HEK293 (cell line): ENCODE measurements at regions not wholly inside any gene's neighbourhood (a gene's known extent, or its start where the extent isn't known, plus 50 kb on each side); places are given as distances from the start of the nearest gene placed in this dataset.

ENCODE experiments used
- ZFP41 ChIP-seq: fragments of 450-650 bp; formaldehyde crosslinking; IDR thresholded peaks from 2 replicates; pipeline ENCODE4 v1.5.1; 2016; ENCODE audit warnings: missing biosample characterization, missing genetic modification characterization, borderline replicate concordance
- ZNF174 ChIP-seq: fragments of 450-650 bp; formaldehyde crosslinking; IDR thresholded peaks from 2 replicates; pipeline ENCODE4 v1.5.0; 2017; ENCODE audit warnings: missing biosample characterization, mild to moderate bottlenecking, missing genetic modification characterization
- ZNF274 ChIP-seq, 2 experiments: fragments of 200-500 bp in 1 of 2; fragments of 450-650 bp in 1 of 2; sonication (Bioruptor generic) in 1 of 2; formaldehyde crosslinking in 1 of 2; IDR thresholded peaks; 2 replicates each; pipeline versions ENCODE4 v1.5.1 to v1.6.1; 2014 to 2016; ENCODE audit warnings: borderline replicate concordance in 1 of 2, inconsistent platforms in 1 of 2, low read length in 1 of 2, missing biosample characterization in 1 of 2, missing genetic modification characterization in 1 of 2
- ZNF302 ChIP-seq: fragments of 450-650 bp; formaldehyde crosslinking; IDR thresholded peaks from 2 replicates; pipeline ENCODE4 v1.5.1; 2016; ENCODE audit warnings: missing biosample characterization, missing genetic modification characterization, low read depth
- ZNF629 ChIP-seq: fragments of 450-650 bp; formaldehyde crosslinking; IDR thresholded peaks from 2 replicates; pipeline ENCODE4 v1.5.1; 2017; ENCODE audit warnings: missing biosample characterization, missing genetic modification characterization
- ZNF658 ChIP-seq: fragments of 450-650 bp; formaldehyde crosslinking; IDR thresholded peaks from 2 replicates; pipeline ENCODE4; 2016; ENCODE audit warnings: missing biosample characterization, missing genetic modification characterization
- ZNF660 ChIP-seq: fragments of 450-650 bp; IDR thresholded peaks from 2 replicates; pipeline ENCODE4 v1.5.1; 2018; ENCODE audit warnings: missing biosample characterization, mild to moderate bottlenecking, missing genetic modification characterization
- ZNF701 ChIP-seq: fragments of 450-650 bp; formaldehyde crosslinking; IDR thresholded peaks from 2 replicates; pipeline ENCODE4 v1.5.1; 2016; ENCODE audit warnings: missing biosample characterization, missing genetic modification characterization
- ZNF747 ChIP-seq: fragments of 450-650 bp; formaldehyde crosslinking; IDR thresholded peaks from 2 replicates; pipeline ENCODE4 v1.5.1; 2016; ENCODE audit warnings: missing biosample characterization, missing genetic modification characterization
- ZNF777 ChIP-seq: fragments of 450-650 bp; formaldehyde crosslinking; IDR thresholded peaks from 2 replicates; pipeline ENCODE4 v1.5.1; 2017; ENCODE audit warnings: missing biosample characterization, missing genetic modification characterization, borderline replicate concordance
- TF ChIP-seq, protein P1 (sequence below): fragments of 450-650 bp; formaldehyde crosslinking; IDR thresholded peaks from 2 replicates; pipeline ENCODE4 v1.5.1; 2016; ENCODE audit warnings: missing biosample characterization, missing genetic modification characterization
- TF ChIP-seq, protein P2 (sequence below): fragments of 450-650 bp; formaldehyde crosslinking; IDR thresholded peaks from 2 replicates; pipeline ENCODE4 v1.5.1; 2016; ENCODE audit warnings: missing biosample characterization, missing genetic modification characterization, borderline replicate concordance
- TF ChIP-seq, protein P3 (sequence below): fragments of 450-650 bp; formaldehyde crosslinking; IDR thresholded peaks from 2 replicates; pipeline ENCODE4 v1.5.1; 2016; ENCODE audit warnings: missing biosample characterization, missing genetic modification characterization
- TF ChIP-seq, protein P4 (sequence below): fragments of 450-650 bp; formaldehyde crosslinking; IDR thresholded peaks from 2 replicates; pipeline ENCODE4 v1.5.1; 2016; ENCODE audit warnings: missing biosample characterization, missing genetic modification characterization

DNA sequence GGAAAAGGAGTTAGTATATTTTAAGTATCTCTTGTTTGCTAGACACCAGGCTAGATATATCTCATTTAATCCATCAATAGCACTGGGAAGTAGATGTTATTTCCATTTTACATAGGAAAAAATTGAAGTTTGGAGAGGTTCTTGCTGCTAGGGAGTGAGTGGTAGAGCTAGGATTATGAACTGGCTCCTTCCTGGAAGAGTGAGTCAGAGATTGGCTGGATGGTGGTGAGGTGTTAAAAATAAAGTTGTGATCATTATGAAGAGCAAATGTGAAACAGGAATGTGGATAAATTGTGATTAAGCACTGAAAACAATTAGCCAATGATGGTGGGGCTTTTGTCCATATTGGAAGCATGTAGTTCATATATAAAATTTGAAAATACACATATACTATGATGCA, 234.2 kb downstream of the WNT5A start:
- TF ChIP-seq, protein P1, sequence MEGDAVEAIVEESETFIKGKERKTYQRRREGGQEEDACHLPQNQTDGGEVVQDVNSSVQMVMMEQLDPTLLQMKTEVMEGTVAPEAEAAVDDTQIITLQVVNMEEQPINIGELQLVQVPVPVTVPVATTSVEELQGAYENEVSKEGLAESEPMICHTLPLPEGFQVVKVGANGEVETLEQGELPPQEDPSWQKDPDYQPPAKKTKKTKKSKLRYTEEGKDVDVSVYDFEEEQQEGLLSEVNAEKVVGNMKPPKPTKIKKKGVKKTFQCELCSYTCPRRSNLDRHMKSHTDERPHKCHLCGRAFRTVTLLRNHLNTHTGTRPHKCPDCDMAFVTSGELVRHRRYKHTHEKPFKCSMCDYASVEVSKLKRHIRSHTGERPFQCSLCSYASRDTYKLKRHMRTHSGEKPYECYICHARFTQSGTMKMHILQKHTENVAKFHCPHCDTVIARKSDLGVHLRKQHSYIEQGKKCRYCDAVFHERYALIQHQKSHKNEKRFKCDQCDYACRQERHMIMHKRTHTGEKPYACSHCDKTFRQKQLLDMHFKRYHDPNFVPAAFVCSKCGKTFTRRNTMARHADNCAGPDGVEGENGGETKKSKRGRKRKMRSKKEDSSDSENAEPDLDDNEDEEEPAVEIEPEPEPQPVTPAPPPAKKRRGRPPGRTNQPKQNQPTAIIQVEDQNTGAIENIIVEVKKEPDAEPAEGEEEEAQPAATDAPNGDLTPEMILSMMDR: no peak
- TF ChIP-seq, protein P2, sequence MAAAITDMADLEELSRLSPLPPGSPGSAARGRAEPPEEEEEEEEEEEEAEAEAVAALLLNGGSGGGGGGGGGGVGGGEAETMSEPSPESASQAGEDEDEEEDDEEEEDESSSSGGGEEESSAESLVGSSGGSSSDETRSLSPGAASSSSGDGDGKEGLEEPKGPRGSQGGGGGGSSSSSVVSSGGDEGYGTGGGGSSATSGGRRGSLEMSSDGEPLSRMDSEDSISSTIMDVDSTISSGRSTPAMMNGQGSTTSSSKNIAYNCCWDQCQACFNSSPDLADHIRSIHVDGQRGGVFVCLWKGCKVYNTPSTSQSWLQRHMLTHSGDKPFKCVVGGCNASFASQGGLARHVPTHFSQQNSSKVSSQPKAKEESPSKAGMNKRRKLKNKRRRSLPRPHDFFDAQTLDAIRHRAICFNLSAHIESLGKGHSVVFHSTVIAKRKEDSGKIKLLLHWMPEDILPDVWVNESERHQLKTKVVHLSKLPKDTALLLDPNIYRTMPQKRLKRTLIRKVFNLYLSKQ (tag by site-specific recombination): no peak
- TF ChIP-seq ZNF302 (tag by site-specific recombination) (no peak), ZNF777 (no peak), ZNF747 (tag by site-specific recombination) (no peak), ZNF274 (IDR thresholded peaks at IDR 0.05; ENCODE audit: low read length) (no peak), ZNF274 (tag by site-specific recombination; IDR thresholded peaks at IDR 0.05; ENCODE audit: borderline replicate concordance) (no peak), ZNF701 (tag by site-specific recombination) (no peak), ZNF658 (no peak), ZNF629 (tag by site-specific recombination) (no peak), ZNF660 (tag by site-specific recombination) (no peak), ZFP41 (tag by site-specific recombination) (no peak), ZNF174 (no peak)
- TF ChIP-seq, protein P3, sequence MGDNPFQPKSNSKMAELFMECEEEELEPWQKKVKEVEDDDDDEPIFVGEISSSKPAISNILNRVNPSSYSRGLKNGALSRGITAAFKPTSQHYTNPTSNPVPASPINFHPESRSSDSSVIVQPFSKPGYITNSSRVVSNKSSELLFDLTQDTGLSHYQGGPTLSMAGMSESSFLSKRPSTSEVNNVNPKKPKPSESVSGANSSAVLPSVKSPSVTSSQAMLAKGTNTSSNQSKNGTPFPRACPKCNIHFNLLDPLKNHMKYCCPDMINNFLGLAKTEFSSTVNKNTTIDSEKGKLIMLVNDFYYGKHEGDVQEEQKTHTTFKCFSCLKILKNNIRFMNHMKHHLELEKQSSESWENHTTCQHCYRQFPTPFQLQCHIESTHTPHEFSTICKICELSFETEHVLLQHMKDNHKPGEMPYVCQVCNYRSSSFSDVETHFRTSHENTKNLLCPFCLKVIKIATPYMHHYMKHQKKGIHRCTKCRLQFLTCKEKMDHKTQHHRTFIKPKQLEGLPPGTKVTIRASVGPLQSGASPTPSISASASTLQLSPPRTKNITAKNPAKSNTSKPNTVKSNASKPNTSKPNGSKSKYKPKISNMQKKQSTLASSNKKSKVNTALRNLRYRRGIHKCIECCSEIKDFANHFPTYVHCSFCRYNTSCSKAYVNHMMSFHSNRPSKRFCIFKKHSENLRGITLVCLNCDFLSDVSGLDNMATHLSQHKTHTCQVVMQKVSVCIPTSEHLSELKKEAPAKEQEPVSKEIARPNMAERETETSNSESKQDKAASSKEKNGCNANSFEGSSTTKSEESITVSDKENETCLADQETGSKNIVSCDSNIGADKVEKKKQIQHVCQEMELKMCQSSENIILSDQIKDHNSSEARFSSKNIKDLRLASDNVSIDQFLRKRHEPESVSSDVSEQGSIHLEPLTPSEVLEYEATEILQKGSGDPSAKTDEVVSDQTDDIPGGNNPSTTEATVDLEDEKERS (tag by site-specific recombination): no peak
- TF ChIP-seq, protein P4, sequence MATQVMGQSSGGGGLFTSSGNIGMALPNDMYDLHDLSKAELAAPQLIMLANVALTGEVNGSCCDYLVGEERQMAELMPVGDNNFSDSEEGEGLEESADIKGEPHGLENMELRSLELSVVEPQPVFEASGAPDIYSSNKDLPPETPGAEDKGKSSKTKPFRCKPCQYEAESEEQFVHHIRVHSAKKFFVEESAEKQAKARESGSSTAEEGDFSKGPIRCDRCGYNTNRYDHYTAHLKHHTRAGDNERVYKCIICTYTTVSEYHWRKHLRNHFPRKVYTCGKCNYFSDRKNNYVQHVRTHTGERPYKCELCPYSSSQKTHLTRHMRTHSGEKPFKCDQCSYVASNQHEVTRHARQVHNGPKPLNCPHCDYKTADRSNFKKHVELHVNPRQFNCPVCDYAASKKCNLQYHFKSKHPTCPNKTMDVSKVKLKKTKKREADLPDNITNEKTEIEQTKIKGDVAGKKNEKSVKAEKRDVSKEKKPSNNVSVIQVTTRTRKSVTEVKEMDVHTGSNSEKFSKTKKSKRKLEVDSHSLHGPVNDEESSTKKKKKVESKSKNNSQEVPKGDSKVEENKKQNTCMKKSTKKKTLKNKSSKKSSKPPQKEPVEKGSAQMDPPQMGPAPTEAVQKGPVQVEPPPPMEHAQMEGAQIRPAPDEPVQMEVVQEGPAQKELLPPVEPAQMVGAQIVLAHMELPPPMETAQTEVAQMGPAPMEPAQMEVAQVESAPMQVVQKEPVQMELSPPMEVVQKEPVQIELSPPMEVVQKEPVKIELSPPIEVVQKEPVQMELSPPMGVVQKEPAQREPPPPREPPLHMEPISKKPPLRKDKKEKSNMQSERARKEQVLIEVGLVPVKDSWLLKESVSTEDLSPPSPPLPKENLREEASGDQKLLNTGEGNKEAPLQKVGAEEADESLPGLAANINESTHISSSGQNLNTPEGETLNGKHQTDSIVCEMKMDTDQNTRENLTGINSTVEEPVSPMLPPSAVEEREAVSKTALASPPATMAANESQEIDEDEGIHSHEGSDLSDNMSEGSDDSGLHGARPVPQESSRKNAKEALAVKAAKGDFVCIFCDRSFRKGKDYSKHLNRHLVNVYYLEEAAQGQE (tag by site-specific recombination): no peak
